GM12874 (cell line): ENCODE measurements at regions not wholly inside any gene's neighbourhood (a gene's known extent, or its start where the extent isn't known, plus 50 kb on each side); places are given as distances from the start of the nearest gene placed in this dataset.

ENCODE experiments used
- TF ChIP-seq, protein P1 (sequence below): IDR thresholded peaks from 2 replicates; pipeline ENCODE4 v1.5.1; 2011; ENCODE audit warnings: low read depth, mild to moderate bottlenecking, control low read depth, low read length, moderate library complexity; ENCODE audit not compliant: insufficient read depth

DNA sequence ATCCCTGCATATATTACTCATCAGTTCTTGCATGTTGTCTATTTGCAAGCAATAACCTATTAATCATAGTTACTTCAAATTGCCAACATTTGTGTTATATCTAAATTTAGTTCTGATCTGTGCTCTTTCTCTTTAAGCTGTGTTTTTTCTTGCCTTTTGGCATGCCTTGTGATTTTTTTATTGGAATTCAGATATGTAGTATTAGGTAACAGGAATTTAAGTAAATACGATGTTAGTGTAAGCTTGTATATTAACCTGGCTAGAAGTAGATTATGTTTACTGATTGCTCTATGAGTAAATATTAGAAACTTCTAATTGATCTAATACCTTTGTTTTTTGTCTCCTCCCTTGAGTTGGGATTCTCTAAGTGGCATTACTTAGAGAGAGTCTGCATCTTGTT is 718.9 kb upstream of the POT1 start:
- TF ChIP-seq, protein P1, sequence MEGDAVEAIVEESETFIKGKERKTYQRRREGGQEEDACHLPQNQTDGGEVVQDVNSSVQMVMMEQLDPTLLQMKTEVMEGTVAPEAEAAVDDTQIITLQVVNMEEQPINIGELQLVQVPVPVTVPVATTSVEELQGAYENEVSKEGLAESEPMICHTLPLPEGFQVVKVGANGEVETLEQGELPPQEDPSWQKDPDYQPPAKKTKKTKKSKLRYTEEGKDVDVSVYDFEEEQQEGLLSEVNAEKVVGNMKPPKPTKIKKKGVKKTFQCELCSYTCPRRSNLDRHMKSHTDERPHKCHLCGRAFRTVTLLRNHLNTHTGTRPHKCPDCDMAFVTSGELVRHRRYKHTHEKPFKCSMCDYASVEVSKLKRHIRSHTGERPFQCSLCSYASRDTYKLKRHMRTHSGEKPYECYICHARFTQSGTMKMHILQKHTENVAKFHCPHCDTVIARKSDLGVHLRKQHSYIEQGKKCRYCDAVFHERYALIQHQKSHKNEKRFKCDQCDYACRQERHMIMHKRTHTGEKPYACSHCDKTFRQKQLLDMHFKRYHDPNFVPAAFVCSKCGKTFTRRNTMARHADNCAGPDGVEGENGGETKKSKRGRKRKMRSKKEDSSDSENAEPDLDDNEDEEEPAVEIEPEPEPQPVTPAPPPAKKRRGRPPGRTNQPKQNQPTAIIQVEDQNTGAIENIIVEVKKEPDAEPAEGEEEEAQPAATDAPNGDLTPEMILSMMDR = no peak

DNA sequence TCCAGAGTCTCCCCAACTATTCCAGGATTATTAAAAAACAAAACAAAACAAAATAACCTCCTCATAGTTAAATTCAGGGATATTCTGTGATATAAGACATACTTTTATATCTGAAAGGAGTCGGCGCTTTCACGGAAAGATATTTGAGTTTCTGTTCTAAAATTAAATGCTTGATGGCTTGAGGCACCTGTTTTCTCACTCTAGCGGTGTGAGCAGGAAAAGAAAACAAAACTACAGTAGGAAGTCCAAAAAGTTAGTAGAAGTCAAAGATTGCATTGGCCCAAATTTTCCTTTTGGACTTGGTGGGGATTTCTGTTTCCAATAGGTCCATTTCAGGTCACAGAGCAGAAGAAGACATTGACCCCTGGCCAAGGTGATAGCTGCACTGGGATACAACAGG is 716.1 kb upstream of the POT1 start:
- TF ChIP-seq, protein P1 = no peak

DNA sequence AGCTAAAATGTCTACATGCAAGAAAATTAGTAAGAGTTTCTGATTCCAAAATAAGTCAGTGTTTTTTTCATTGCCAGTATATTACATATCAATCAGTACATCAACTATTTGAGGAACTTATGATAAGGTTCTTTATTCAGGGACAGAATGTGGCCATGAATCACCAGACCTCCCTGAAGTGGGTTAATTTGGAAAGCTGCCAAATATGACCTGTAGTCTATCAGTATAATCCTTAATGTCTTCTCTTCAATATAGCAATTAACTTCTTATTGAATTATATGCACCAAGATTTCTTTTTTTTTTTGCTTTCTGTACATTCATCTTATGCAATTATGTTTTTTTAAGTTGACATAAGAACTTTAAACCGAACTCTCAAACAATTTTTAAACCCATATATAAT is 714.5 kb upstream of the POT1 start:
- TF ChIP-seq, protein P1 = no peak

DNA sequence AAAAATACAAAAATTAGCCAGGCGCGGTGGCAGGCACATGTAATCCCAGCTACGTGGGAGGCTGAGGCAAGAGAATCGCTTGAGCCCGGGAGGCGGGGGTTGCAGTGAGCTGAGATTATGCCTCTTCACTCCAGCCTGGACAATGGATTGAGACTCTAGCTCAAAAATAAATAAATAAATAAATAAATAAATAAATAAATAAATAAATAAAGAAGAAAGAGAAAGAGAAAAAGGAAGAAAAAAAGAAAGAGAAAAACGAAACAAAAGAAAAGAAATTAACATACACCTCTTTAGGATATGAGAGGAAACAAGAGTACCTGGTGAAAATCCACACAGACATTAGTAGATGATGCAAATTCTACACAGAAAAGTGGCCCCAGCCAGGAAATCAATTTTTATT is 713.7 kb upstream of the POT1 start:
- TF ChIP-seq, protein P1 = no peak

DNA sequence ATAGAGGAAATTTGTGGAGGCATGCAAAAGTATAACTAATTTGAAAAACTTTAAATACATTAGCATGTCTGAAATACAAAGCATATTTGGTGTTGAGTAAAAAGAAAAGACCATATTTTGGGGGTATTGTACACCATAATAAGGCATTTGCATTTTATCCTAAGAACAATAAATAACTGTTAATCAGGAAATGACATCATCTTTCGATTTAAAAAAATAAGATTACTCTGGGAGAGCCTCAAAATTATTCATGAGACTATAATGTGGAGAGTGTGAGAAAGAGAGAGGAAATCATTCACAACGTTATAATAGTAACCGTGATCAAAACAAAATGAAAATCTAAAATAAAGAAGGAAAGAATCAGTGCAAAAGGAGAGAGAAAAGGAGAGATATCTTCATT is 712.3 kb upstream of the POT1 start:
- TF ChIP-seq, protein P1 = no peak

DNA sequence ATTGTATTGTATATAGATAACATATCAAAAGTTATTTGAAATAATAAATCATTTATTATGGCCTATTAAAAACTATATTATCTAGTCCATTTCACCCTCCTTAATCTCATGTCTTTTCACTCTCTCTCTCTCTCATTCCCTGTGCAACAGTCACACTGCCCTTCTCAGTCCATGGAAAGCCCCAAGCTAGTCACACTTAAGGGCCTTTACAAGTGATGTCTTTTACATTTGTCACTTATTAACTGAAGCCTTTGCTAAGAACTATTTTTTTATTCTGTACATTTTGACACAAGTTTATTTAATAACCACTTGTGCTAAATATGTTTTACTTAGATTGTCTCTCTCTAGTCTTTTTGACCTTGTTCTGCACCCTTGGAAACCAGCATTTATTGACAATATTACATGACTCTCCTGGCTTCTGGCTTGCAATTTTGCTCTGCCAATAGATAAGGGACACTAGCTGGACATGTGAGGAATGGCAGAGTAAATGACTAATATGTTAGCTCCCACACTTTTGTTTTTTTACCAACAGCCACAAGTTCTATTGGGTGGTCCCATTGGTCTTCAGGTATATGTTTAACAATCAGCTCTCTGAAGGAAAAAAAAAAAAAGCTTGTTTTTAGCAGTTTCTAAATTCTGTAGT is 706.8 kb upstream of the POT1 start:
- TF ChIP-seq, protein P1 = no peak

DNA sequence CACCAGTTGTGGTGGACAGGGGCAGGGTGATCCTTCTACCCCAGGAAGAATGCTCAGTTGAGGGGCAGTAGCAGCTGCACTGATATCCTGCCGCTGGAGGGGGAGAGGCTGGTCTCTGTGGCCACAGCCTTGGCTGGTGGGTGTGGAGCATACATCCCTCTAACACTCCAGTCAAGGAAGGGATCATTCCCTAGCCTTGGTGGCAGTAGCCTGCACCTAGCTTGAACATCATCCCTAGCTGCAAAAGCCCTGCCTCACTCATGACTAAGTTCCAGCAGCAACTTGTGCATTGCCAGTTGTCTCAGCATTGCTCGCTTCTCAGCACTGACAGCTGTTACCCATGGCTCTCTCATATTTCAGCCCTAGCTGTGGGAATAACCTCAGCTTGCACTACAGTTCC is 688.9 kb upstream of the POT1 start:
- TF ChIP-seq, protein P1 = no peak

DNA sequence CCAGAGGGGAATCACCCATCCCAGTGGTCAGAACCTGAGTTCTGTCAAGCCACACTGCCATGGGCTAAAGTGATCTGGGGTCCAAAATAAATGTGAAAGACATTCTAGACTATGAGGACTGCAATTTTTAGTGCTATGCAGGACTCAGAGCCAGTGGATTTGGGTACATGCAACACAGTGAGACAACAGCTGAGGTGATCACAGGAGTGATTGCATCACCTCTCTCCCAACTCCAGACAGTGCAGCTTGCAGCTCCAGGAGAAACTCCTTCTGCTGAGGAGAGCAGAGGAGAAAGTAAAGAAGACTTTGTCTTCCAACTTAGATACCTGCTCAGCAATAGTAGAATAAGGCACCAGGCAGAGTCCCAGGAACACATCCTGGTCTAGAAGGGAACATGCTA is 682.0 kb upstream of the POT1 start:
- TF ChIP-seq, protein P1 = no peak
